H1 (cell line): ENCODE measurements at regions not wholly inside any gene's neighbourhood (a gene's known extent, or its start where the extent isn't known, plus 50 kb on each side); places are given as distances from the start of the nearest gene placed in this dataset.
A peak's percentile ranks its signal among the peaks of the same experiment; 100 is the strongest.

Source experiments
- BACH1 ChIP-seq: IDR thresholded peaks from 2 replicates; pipeline ENCODE4 v1.6.1; 2012; ENCODE audit warnings: low read length, improper control_type of control experiment
- BRCA1 ChIP-seq: IDR thresholded peaks from 2 replicates; pipeline ENCODE4 v1.6.1; 2012; ENCODE audit warnings: low read depth, low read length, improper control_type of control experiment
- CBX8 ChIP-seq: fragments of 300-800, 300-1000 bp; sonication (generic); IDR thresholded peaks from 2 replicates; pipeline ENCODE4 v1.7.1; 2016; ENCODE audit warnings: low read depth, low read length, borderline replicate concordance
- JUN ChIP-seq: IDR thresholded peaks from 2 replicates; pipeline ENCODE4 v1.6.1; 2011; ENCODE audit warnings: low read depth, mild to moderate bottlenecking, improper control_type of control experiment, low read length
- KDM4A ChIP-seq: IDR thresholded peaks from one replicate; pipeline ENCODE4 v1.7.1; 2012; ENCODE audit warnings: low read depth, mild to moderate bottlenecking, moderate library complexity, low read length, inconsistent platforms; ENCODE audit not compliant: severe bottlenecking
- NANOG ChIP-seq: IDR thresholded peaks from 2 replicates; pipeline ENCODE4 v1.6.1; 2011; ENCODE audit warnings: low read length, low read depth, mild to moderate bottlenecking, inconsistent platforms; ENCODE audit not compliant: insufficient read depth, poor library complexity, severe bottlenecking
- POLR2AphosphoS5 ChIP-seq: IDR thresholded peaks from 2 replicates; pipeline ENCODE4 v1.6.1; 2011; ENCODE audit warnings: low read depth, low read length
- RAD21 ChIP-seq, 2 experiments: IDR thresholded peaks in 1 of 2; conservative IDR thresholded peaks in 1 of 2; 2 replicates each; pipeline ENCODE4 v1.6.1; 2011; ENCODE audit warnings: low read depth in 2 of 2, low read length in 2 of 2, improper control_type of control experiment in 1 of 2, inconsistent platforms in 1 of 2, mild to moderate bottlenecking in 1 of 2, moderate library complexity in 1 of 2
- RNF2 ChIP-seq: fragments of 200-900, 300-1000 bp; sonication (generic); IDR thresholded peaks from 2 replicates; pipeline ENCODE4 v1.7.1; 2016; ENCODE audit warnings: borderline replicate concordance, low read depth, mild to moderate bottlenecking, antibody characterized with exemption, low read length; ENCODE audit not compliant: poor library complexity, severe bottlenecking; ENCODE audit errors: missing control alignments
- SIN3A ChIP-seq, 2 experiments: IDR thresholded peaks in 1 of 2; conservative IDR thresholded peaks in 1 of 2; 2 replicates each; pipeline ENCODE4 v1.6.1; 2011 to 2012; ENCODE audit warnings: low read length in 2 of 2, improper control_type of control experiment in 1 of 2, low read depth in 1 of 2, mild to moderate bottlenecking in 1 of 2
- SP1 ChIP-seq: IDR thresholded peaks from 2 replicates; pipeline ENCODE4 v1.6.1; 2011; ENCODE audit warnings: low read depth, low read length
- SP4 ChIP-seq: IDR thresholded peaks from 2 replicates; pipeline ENCODE4 v1.6.1; 2012; ENCODE audit warnings: low read length, inconsistent platforms
- SRF ChIP-seq: IDR thresholded peaks from 2 replicates; pipeline ENCODE4 v1.6.1; 2011; ENCODE audit warnings: mild to moderate bottlenecking, low read depth, low read length, moderate library complexity
- TAF1 ChIP-seq: IDR thresholded peaks from 2 replicates; pipeline ENCODE4 v1.6.1; 2011; ENCODE audit warnings: mild to moderate bottlenecking, low read depth, low read length
- TAF7 ChIP-seq: optimal IDR thresholded peaks from 2 replicates; pipeline ENCODE3; 2011; ENCODE audit warnings: low read depth, mild to moderate bottlenecking, inconsistent platforms, low read length, moderate library complexity, borderline replicate concordance
- TEAD4 ChIP-seq: IDR thresholded peaks from 2 replicates; pipeline ENCODE4 v1.6.1; 2012; ENCODE audit warnings: low read depth, low read length, inconsistent platforms, mixed read lengths
- ZNF274 ChIP-seq: IDR thresholded peaks from 2 replicates; pipeline ENCODE4 v1.7.0; 2012; ENCODE audit warnings: low read length, borderline replicate concordance; ENCODE audit errors: extremely low read depth
- TF ChIP-seq, protein P1 (sequence below): IDR thresholded peaks from 2 replicates; pipeline ENCODE4 v1.6.1; 2012; ENCODE audit warnings: low read length, inconsistent platforms
- TF ChIP-seq, protein P2 (sequence below): IDR thresholded peaks from 2 replicates; pipeline ENCODE4 v1.6.1; 2012; ENCODE audit warnings: inconsistent platforms

DNA sequence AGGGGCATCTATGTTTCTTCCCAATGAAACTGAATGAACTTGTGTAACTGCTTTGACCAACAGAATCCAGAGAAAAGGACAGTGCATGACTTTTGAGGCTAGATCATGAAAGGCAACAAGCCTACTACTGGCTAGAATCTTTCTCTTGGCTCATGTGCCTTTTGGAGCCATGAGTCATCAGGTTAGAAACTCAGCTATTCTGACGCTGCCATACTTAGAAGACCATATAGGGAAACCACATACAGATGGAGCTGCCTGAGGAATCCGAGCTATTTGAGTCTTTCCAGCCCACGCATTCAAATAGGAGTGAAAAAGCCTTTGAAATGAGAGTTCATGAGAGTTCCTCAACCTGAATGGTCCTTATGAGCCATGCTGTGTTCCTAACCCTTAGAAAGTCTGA, 738.5 kb upstream of the CHRM3 start (continued):
- TF ChIP-seq RNF2 (no peak), POLR2AphosphoS5 (0 out of 2 replicates have a peak, but pooled peaks have one; percentile 52), CBX8 (no peak), TEAD4 (peak; percentile 95), RAD21 (IDR thresholded peaks at IDR 0.05 in 1 of 2, conservative IDR thresholded peaks at IDR 0.05 in 1 of 2; ENCODE audit: low read depth in 2 of 2, low read length in 2 of 2) (no peak), SRF (peak; percentile 96), JUN (peak; percentile 78; the same call in 1 of the 2 replicates), ZNF274 (no peak), SP1 (0 out of 2 replicates have a peak, but pooled peaks have one; percentile 50), BACH1 (peak; percentile 76), KDM4A (no peak), TAF7 (peak; percentile 32), BRCA1 (no peak), NANOG (no peak), SIN3A (conservative IDR thresholded peaks at IDR 0.05 in 1 of 2, IDR thresholded peaks at IDR 0.05 in 1 of 2; ENCODE audit: low read depth in 1 of 2, low read length in 2 of 2) (no peak), TAF1 (peak; percentile 67), SP4 (no peak)
- TF ChIP-seq, protein P1, sequence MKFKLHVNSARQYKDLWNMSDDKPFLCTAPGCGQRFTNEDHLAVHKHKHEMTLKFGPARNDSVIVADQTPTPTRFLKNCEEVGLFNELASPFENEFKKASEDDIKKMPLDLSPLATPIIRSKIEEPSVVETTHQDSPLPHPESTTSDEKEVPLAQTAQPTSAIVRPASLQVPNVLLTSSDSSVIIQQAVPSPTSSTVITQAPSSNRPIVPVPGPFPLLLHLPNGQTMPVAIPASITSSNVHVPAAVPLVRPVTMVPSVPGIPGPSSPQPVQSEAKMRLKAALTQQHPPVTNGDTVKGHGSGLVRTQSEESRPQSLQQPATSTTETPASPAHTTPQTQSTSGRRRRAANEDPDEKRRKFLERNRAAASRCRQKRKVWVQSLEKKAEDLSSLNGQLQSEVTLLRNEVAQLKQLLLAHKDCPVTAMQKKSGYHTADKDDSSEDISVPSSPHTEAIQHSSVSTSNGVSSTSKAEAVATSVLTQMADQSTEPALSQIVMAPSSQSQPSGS, result 0 out of 2 replicates have a peak, but pooled peaks have one; percentile 38
- TF ChIP-seq, protein P2, sequence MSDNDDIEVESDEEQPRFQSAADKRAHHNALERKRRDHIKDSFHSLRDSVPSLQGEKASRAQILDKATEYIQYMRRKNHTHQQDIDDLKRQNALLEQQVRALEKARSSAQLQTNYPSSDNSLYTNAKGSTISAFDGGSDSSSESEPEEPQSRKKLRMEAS, result no peak
